CD4-positive, alpha-beta T cell treated with Interleukin-21 for 1 hour (primary cell): ENCODE measurements at regions not wholly inside any gene's neighbourhood (a gene's known extent, or its start where the extent isn't known, plus 50 kb on each side); places are given as distances from the start of the nearest gene placed in this dataset.
"Not testable (repeated sequence)": the region's sequence is repeated elsewhere in the genome, so short reads cannot be mapped to it uniquely, and the experiment has no call there.

Experiments
- DNase-seq: peaks from one replicate; pipeline ENCODE4 v3.0.0-alpha.2; 2020

DNA sequence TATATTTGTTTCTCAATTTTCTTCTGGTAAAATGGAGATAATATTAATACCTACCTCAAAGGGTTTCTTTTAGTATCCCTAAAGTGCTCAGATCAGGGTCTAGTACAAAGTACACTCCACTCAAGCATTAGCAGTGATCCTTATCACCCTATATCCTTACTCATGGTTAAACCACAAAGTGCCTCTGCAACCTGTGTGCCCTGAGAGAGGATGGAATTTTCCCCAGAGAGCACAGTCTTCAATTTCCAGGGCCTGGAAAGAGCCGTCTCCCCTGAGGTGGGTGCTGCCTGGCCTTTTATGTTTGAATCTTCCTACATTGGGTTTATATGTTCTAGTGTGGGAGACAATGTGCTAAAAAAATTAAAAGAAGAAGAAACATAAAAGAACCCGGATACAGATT lies 183.1 kb upstream of the FBXO33 start:
- DNase-seq: no peak

DNA sequence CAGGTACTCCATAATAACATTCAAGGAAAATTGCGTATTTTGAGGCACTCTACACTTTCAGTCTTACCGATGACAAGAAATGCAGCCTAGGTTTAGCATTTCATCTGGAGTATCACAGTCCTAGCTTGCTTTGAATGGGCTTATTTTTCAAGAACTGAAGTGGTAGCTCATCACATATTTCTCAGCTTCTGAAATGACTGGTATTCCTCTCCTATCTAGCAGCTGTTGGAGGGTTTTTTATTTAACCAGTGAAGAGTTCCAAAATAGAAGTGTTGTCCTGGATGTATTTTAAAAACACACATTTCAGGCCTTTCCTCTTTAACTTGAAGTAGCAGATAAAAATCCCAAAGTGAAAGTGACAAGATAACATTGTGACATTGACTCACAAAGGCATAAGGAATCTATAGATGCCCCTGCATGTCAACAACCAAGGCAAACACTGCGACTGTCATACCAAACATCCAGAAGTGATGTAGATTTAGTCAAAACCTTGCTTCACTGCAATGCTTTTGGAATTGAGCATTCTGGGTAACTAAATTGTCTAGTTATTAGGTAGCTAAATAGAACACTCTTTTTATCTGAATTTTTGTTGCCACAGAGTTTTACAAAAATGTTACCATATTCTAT lies 182.2 kb upstream of the FBXO33 start:
- DNase-seq: no peak

- no peak for DNase-seq
Measured at GRCh38 chr14:39609119-39609518, 176.9 kb upstream of the FBXO33 start.

DNA sequence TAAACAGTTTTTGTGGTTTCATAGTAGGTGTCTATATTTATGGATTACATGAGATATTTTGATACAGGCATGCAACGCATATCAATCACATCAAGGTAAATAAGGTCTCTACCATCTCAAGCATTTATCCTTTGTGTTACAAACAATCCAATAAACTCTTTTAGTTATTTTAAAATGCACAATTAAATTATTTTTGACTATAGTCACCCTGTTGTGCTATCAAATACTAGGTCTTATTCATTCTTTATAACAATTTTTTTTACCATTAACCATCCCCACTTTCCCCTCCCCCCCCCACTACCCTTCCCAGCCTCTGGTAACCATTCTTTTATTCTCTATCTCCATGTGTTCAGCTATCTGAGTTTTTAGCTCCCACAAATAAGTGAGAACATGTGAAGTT lies 175.7 kb upstream of the FBXO33 start:
- DNase-seq: no peak

DNA sequence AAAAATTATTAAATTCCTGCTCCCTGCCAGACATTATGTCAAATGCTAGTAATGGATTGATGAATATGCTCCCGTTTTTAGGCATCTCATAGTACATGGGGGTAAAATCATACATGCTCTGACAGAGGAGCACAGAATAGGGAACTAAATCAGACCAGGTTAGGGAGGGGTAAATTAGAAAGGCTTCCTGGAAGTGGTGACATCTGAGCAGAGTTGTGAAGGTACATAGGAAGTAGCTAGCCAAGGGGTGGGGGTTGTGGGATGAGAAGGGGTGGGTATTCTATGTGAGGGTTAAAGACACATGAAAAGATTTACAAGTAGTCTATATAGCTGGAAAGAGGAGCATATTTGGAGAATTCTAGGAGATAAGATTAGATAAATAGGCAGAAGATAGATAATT lies 171.7 kb upstream of the FBXO33 start:
- DNase-seq: peak; percentile 11

GRCh38 chr14:39593377-39593776 lies 161.1 kb upstream of the FBXO33 start:
- DNase-seq: no peak

DNA sequence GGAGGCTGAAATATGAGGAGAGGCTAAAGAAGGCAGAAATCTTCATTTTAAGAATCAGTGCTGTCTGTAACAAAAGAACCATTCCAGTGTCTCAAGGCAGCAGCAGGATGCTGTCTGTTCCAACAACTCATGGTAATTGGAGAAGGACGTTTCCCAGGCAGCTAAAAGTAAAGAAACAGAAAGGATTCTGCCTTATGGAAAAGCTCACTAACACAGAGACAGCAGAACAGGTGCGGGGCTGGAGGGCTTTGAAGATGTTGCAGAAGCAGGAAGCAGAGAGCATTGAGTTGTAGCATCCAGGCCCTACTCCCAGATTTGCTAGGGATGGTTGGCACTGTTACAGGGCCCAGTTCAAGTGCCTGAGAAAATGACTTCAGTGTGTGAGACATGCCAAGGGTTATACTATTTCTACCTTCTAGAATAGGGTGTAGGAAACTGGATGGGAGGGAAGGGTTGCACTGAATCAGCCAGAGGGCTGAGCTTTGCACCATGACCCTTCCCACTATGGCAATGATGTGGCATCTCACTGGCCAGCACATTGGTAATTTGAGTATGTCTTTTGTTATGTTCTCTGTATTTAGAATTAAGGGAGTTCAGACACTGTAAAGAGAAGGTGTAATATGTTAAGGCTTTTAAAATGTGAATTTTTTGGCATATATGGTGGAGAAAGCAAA lies 160.0 kb upstream of the FBXO33 start:
- DNase-seq: no peak

- DNase-seq: not testable (repeated sequence)
Measured at GRCh38 chr14:39589882-39590281, 157.6 kb upstream of the FBXO33 start.

DNA sequence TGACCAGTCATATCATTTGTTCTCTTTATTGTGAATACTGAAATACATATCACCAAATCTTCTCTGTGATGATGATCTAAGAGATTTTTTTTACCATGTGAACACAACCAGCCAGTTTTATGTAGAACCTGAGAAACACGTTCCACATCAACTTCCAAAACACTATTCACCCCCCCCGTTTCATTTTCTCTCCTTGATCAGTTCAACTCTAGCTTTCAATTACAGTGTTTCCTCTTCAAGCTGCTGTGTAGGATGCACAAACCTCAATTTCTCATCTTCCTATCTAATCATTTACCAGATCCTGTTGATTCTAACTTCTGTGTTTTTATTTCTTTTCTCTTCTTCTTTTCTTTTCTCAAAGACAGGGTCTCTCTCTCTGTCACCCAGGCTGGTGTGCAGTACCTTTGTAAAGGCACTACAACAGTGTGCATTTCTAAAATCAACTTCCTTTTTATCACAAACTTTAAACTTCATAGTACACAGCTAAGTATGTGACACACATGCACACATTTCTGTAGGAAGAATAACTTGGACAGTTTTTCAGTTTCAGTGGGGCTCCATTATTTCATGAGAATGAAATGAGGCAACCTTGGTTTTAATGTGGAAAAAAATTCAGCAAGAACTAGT lies 149.9 kb upstream of the FBXO33 start:
- DNase-seq: peak; percentile 3

GRCh38 chr14:39581474-39581873 lies 149.2 kb upstream of the FBXO33 start:
- DNase-seq: peak; percentile 13

DNA sequence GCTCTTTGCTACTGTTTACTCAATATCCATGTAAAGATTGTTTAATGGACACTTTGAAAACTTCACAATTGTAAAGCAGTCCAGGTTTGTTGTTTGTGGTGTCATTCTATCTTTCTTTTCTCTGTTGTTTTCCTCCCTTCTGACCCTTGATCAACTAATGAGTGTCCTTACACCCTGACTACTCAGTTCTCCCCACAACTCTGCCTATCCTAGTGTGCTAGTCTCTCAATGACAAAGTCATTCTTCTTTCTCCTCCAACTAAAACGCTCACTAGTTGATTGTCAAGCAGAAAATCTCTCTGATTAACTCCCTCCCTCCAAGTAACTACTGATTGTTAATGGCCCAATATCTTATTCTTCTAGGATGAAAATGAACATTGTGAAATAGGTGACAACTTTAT lies 148.5 kb upstream of the FBXO33 start:
- DNase-seq: no peak

DNA sequence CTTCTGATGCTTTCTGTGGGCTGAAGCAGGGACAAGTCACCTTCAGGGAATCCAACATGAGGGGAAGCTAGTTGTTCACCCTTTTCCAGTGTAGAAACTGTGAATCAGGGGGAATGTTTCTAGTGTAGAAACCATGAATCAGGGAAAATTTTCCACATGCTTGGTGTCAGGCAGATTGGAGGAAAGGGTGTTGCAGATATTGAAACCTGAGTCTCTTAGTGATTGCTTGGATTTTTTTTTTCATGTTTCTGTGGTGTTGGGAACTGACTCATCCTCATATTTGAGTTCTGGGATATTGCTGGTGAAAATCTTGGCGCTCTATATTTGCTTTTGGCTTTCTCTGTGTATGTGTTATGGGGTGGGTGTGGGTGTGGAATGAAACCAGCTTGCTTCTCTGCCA lies 144.5 kb upstream of the FBXO33 start:
- DNase-seq: no peak

DNA sequence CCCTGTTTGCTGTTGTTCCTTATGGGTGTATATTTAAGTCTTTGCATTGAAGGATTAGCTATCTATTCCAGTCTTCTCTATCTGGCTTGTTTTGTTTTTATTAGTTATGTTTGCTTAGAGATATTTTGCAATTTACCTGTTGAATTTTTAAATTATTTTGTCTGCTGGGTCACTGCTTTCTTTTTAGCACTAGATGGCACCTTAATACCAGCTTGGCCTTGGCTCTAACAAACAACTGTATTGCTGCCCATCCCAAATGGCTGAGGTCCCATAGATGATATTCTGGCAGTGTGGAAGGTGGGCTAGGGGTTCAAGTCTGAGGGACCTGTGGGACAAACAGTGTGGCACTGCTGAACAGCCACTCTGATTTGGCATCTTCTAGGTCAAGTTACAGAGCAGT lies 144.0 kb upstream of the FBXO33 start:
- no peak for DNase-seq

- no peak for DNase-seq
Measured at GRCh38 chr14:39568809-39569538, 136.7 kb upstream of the FBXO33 start.

- no peak for DNase-seq
Measured at GRCh38 chr14:39566795-39567194, 134.6 kb upstream of the FBXO33 start.

DNA sequence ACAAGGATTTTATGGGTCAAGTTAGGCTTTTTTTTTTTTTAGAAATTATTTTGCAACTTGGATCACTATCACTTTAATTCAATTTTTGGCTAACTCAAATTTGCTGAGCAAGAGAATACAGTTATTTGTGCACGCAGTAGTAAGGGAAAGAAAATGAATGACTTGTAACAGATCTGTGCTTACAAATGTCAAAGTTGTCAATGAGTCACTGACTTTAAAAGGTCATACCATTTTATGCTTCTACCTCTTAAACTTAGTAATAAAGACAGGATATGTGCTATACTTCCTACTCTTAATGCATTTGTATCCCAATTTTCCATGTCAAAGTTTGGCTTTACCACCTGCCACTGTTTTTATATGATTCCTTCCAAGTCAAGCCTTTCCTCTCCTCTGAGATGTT lies 131.1 kb upstream of the FBXO33 start:
- DNase-seq: no peak

GRCh38 chr14:39562175-39562574 lies 129.9 kb upstream of the FBXO33 start:
- no peak for DNase-seq

DNA sequence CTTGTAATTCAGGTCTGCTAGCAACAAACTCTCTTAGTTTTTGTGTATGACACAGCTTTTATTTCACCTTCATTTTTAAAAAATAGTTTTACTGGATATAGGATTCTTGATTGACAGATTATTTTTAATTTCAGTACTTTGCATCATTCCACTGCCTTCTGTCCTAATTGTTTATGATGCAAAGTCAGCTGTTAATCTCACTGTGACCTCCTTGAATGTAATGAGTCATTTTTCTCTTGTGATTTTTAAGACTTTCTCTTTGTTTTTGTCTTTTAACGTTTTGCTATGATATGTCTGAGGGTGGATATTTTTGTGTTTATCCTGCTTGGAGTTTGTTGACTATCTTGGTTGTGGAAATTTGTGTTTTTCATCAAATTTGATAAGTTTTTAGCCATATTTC lies 126.3 kb upstream of the FBXO33 start:
- DNase-seq: no peak

GRCh38 chr14:39555749-39556148 lies 123.5 kb upstream of the FBXO33 start:
- DNase-seq: no peak

DNA sequence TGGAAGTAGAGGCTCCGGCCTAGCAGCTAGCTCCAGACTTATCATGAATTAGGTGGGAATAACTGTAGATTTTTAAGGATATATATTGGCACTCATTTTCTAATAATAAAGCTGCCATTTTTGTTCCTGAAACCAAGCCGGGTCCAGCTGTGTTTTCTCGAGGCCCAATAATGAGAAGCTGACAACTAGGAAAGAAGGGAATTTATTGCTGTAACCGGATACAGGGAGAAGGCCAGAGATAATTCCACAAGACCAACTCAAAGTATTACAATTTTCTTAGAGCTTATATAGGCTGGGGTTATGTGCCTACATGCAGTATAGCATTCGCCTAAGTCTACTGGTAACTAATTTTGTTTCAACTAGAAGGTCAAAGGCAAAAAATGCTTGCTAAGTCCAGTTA lies 122.3 kb upstream of the FBXO33 start:
- DNase-seq: no peak

DNA sequence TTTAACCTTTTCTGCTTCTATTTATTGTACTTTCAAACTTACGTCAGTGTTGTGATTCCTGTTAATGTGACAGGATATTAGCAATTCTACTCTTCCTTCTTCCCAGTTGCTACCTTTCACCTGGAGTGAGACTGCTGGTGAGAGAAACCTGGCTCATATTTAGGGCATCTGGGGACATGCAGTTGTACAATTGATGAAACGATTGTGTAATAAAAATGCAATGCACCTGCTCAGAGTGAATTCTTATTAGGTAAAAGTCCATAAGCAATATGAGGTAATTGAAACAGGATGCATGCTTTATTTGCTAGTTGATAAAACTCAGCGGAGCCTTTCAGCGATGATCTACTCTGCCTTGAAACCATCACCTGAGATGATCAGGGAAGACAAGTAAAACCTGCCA lies 116.1 kb upstream of the FBXO33 start:
- no peak for DNase-seq

DNA sequence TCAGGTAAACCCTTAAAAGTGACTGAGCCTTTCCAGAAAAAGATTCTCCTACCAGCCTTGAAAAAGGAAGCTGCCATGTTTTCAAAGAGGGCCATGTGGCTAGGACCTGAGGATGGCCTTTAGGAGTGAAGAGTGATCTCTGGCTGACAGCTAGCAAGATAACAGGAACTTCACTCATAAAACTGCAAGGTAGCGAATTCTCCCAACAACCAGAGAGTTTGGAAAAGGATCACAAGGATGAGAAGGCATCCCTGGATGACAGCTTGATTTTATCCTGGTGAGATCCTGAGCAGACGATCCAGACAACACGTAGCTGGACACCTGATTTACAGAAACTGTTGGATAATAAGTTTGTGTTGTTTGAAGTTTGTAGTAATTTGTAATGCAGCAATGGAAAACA lies 115.6 kb upstream of the FBXO33 start:
- DNase-seq: no peak

DNA sequence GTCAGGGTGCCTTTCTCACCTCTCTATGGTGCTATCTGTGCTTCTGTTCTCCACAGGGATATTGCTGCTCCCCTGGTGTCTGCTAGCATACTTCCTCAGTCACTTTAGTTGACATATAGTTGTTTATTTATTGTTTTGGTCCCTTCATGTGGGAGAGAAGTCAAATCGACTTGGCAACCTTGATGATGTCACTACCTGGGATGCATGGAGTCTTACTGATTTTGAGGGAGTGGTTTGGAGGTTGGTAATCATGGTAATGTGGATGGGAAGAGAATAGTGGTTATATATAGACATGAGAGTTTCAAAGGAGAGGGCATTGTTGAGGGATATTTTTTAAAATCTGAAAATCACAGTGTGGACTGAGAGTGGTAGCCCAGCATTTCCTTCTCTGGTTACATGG lies 73.6 kb upstream of the FBXO33 start:
- DNase-seq: no peak

GRCh38 chr14:39500253-39500652 lies 68.0 kb upstream of the FBXO33 start:
- no peak for DNase-seq
